RWPE1 (cell line): ENCODE measurements at regions not wholly inside any gene's neighbourhood (a gene's known extent, or its start where the extent isn't known, plus 50 kb on each side); places are given as distances from the start of the nearest gene placed in this dataset.

Experiments
- CTCF ChIA-PET: fragments of 350-600 bp; sonication (Branson Sonifier 250); formaldehyde crosslinking; extraction: SDS; loops from one replicate; lab custom pipeline; 2021; lab: Yijun Ruan, JAX
- POLR2A ChIA-PET: fragments of 400-600 bp; formaldehyde crosslinking; extraction: SDS; loops from one replicate; lab custom pipeline; 2020; ENCODE audit warnings: antibody characterized with exemption; ENCODE audit not compliant: low non-redundant PET; lab: Yijun Ruan, JAX
- DNase-seq: peaks from one replicate; pipeline ENCODE4 v3.0.0; 2012; ENCODE audit warnings: low spot score
- H3K27ac ChIP-seq: fragments of 450-650 bp; 2 replicates; pipeline ENCODE4 v1.5.1; 2017
- CTCF ChIP-seq: fragments of 450-650 bp; conservative IDR thresholded peaks from 2 replicates; pipeline ENCODE4 v1.5.1; 2017; ENCODE audit warnings: low read depth, mild to moderate bottlenecking

- ChIA-PET CTCF (no interaction called here), POLR2A (no interaction called here)
- H3K27ac ChIP-seq, result no peak overlapping the region
- no peak for DNase-seq
- TF ChIP-seq CTCF, result no peak
Observed at GRCh38 chr2:16298866-16299265, 358.5 kb downstream of the MYCN start.

DNA sequence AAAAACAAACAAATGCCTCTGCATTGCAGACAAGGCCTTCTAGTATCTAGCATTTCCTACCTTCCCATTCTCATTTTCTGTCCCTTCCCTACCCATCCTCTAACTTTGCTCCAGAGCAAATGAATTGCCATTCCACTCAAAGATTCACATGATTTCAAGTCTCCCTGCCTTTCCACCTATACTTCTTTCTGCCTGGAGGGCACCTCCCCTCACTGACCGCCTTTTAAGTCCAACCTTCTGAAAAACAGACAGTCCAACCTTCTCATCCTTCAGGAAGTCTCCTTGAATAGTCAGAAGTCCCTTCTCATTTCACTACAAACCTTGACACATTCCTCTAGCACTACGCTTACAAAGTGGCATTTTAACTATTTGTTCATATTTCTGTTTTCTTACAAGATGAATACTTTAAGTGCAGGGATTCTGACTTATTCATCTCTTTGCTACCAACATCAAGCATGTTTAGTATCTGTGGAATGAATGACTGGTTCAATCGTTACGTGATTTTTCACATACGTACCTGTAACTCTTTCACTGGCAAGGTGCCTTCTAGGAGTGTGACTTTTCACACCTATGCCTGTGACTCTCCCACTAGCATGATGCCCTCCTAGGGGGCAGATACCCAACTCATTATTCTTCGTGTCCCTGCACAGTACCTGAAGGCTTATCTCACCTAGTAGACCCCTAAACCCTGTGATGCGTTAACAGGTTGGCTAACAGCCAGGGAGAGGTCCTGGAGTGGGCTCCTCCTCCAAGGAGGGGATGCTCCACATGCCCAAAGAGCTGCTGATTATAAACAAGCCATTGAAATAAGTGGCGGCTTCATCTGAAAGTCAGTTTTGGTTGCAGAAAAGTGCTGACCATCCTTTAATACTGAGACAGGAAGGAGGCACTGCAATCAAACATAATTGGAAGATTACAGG is 356.2 kb downstream of the MYCN start:
- ChIA-PET CTCF (interaction anchor here (1.0 kb wide), 1 partner anchor 9 kb away, joined by 3 read pairs; no protein-coding TSS in a partner anchor), POLR2A (no interaction called here)
- H3K27ac ChIP-seq, result no peak overlapping the region
- no peak for TF ChIP-seq CTCF
- DNase-seq, result no peak

- no peak overlapping the region for H3K27ac ChIP-seq
- TF ChIP-seq CTCF, result no peak
- DNase-seq, result no peak
- CTCF ChIA-PET, result no interaction called here
- POLR2A ChIA-PET, result no interaction called here
Observed at GRCh38 chr2:16296038-16296290, 355.6 kb downstream of the MYCN start.

DNA sequence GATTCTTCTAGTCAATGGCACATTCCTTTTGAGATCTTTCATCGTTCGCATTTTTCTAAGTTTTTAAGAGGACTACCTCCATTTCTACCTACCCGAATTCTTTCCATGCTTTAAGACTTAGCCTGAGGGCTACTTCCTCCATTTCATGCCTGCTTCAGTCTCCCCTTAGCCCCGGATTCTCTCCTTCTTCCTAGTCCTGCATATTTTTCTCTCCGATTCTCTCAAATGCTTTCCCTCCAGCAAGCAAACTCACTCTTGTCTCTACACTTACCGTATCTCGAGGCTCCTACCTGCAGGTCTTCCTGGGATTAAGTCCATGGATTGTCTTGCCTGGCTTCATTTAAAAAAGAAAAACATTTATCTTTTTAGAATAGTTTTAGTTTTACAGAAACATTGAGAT is 354.4 kb downstream of the MYCN start:
- POLR2A ChIA-PET, result no interaction called here
- TF ChIP-seq CTCF, result no peak
- H3K27ac ChIP-seq, result no peak overlapping the region
- CTCF ChIA-PET, result no interaction called here
- no peak for DNase-seq

DNA sequence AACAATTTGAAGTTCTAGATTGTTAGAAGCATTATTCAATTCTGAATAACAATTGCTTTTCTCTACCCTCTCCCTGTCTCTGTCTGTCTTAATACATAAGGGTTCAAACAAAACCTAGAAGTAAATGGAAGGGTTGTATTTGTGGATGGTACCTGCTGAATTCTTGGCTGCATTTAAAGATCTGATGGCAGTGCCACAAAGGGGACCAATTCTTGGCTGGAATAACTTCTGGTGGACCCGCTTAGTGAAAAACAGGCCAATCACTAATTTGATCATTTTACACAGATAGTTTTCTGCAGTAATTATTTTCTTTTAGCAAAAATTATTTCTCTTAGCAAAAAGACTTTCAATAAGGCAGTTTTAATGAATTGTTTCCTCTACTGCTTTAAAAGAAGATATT is 353.5 kb downstream of the MYCN start:
- POLR2A ChIA-PET, result no interaction called here
- no peak for TF ChIP-seq CTCF
- CTCF ChIA-PET, result no interaction called here
- H3K27ac ChIP-seq, result no peak overlapping the region
- no peak for DNase-seq

DNA sequence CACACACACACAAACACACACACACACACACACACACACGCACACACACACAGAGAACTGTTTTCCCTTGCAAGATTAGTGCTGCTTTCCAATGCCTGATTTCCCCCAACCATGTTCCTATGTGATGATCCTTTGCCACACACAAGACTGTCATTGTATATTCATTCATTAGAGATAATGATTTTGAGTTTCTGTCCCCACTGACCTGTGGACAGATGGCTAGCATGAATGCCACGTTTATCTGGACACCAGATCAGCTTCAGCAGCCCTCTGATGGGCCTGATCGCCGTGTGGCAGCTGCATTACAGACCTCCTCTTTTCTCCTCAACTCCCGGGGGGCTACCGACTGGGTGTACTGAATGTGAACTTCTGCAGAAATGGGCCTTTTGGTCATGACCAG is 353.0 kb downstream of the MYCN start:
- ChIA-PET CTCF (no interaction called here), POLR2A (no interaction called here)
- no peak for DNase-seq
- no peak overlapping the region for H3K27ac ChIP-seq
- TF ChIP-seq CTCF, result no peak
